WTC11 (cell line): ENCODE measurements at regions not wholly inside any gene's neighbourhood (a gene's known extent, or its start where the extent isn't known, plus 50 kb on each side); places are given as distances from the start of the nearest gene placed in this dataset.

Source experiments
- ATAC-seq: fragments of 200-7000 bp; cut with Tn5 transposase; 2 replicates; pipeline ENCODE4 v1.10.0; 2021; ENCODE audit warnings: mild to moderate bottlenecking, moderate library complexity
- CTCF ChIA-PET: fragments of 300-600 bp; sonication (Branson Sonifier 250); formaldehyde crosslinking; loops from one replicate; lab custom pipeline; 2021; ENCODE audit warnings: antibody characterized with exemption; lab: Charles Lee
- POLR2A ChIA-PET: fragments of 350-600 bp; sonication (Branson Sonifier 250); formaldehyde crosslinking; loops from one replicate; lab custom pipeline; 2021; ENCODE audit warnings: antibody characterized with exemption; lab: Charles Lee
- DNase-seq: peaks from one replicate; pipeline ENCODE4 v3.0.0; 2021; ENCODE audit warnings: low spot score
- H3K27ac Mint-ChIP-seq: 2 replicates; pipeline ENCODE4 v1.8.0; 2021; ENCODE audit warnings: mixed read lengths
- H3K27me3 Mint-ChIP-seq: 2 replicates; pipeline ENCODE4 v1.8.0; 2021; ENCODE audit warnings: low read depth, mild to moderate bottlenecking, moderate library complexity, mixed read lengths
- H3K36me3 Mint-ChIP-seq: 2 replicates; pipeline ENCODE4 v1.8.0; 2021; ENCODE audit warnings: mixed read lengths
- H3K4me1 Mint-ChIP-seq: 2 replicates; pipeline ENCODE4 v1.8.0; 2022; ENCODE audit warnings: mixed read lengths
- H3K4me3 Mint-ChIP-seq: 2 replicates; pipeline ENCODE4 v1.8.0; 2021; ENCODE audit warnings: mild to moderate bottlenecking, moderate library complexity, mixed read lengths
- H3K9me3 Mint-ChIP-seq: 2 replicates; pipeline ENCODE4 v1.8.0; 2021; ENCODE audit warnings: mixed read lengths
- ARID4B ChIP-seq: sonication (generic); formaldehyde crosslinking; IDR thresholded peaks from 2 replicates; pipeline ENCODE4 v1.8.0; 2023; ENCODE audit warnings: missing genetic modification reagents, mild to moderate bottlenecking, borderline replicate concordance
- CBFB ChIP-seq: sonication (generic); formaldehyde crosslinking; IDR thresholded peaks from 2 replicates; pipeline ENCODE4 v1.8.1; 2022; ENCODE audit warnings: mild to moderate bottlenecking, low read depth, missing genetic modification reagents
- EMX1 ChIP-seq: fragments of 250-450 bp; sonication (Bioruptor Pico); IDR thresholded peaks from 2 replicates; pipeline ENCODE4 v1.8.0; 2021; ENCODE audit warnings: mild to moderate bottlenecking
- ETV6 ChIP-seq: sonication (generic); formaldehyde crosslinking; IDR thresholded peaks from 2 replicates; pipeline ENCODE4 v1.8.1; 2022; ENCODE audit warnings: mild to moderate bottlenecking, missing genetic modification reagents
- FOXJ3 ChIP-seq: sonication (generic); formaldehyde crosslinking; IDR thresholded peaks from 2 replicates; pipeline ENCODE4 v1.9.0; 2021; ENCODE audit warnings: missing genetic modification reagents, mild to moderate bottlenecking, borderline replicate concordance
- FOXP4 ChIP-seq: sonication (generic); formaldehyde crosslinking; IDR thresholded peaks from 2 replicates; pipeline ENCODE4 v1.8.0; 2022; ENCODE audit warnings: mild to moderate bottlenecking, missing genetic modification reagents
- GABPB1 ChIP-seq: sonication (generic); formaldehyde crosslinking; IDR thresholded peaks from 2 replicates; pipeline ENCODE4 v1.8.1; 2023; ENCODE audit warnings: mild to moderate bottlenecking, missing genetic modification reagents
- HMGXB4 ChIP-seq: sonication (generic); formaldehyde crosslinking; IDR thresholded peaks from 2 replicates; pipeline ENCODE4 v1.8.1; 2023; ENCODE audit warnings: mild to moderate bottlenecking, moderate library complexity, missing genetic modification reagents
- MYBL2 ChIP-seq: sonication (generic); formaldehyde crosslinking; IDR thresholded peaks from 2 replicates; pipeline ENCODE4 v1.8.1; 2023; ENCODE audit warnings: mild to moderate bottlenecking, moderate library complexity, missing genetic modification reagents
- PRRX2 ChIP-seq: fragments of 250-450 bp; sonication (Bioruptor Pico); IDR thresholded peaks from 2 replicates; pipeline ENCODE4 v1.8.0; 2021; ENCODE audit warnings: mild to moderate bottlenecking
- SMAD4 ChIP-seq: sonication (generic); formaldehyde crosslinking; IDR thresholded peaks from 2 replicates; pipeline ENCODE4 v1.8.0; 2022; ENCODE audit warnings: mild to moderate bottlenecking, missing genetic modification reagents
- SP1 ChIP-seq: sonication (generic); formaldehyde crosslinking; conservative IDR thresholded peaks from 2 replicates; pipeline ENCODE4 v1.8.1; 2022; ENCODE audit warnings: missing genetic modification reagents
- TCF7 ChIP-seq: sonication (generic); formaldehyde crosslinking; IDR thresholded peaks from 2 replicates; pipeline ENCODE4 v1.8.0; 2022; ENCODE audit warnings: mild to moderate bottlenecking, low read depth, missing genetic modification reagents, moderate library complexity
- ZBTB21 ChIP-seq: sonication (generic); formaldehyde crosslinking; IDR thresholded peaks from 2 replicates; pipeline ENCODE4 v1.8.1; 2023; ENCODE audit warnings: mild to moderate bottlenecking, missing genetic modification reagents, borderline replicate concordance
- ZNF512 ChIP-seq: sonication (generic); formaldehyde crosslinking; IDR thresholded peaks from 2 replicates; pipeline ENCODE4 v1.8.1; 2022; ENCODE audit warnings: missing genetic modification reagents, borderline replicate concordance

GRCh38 chr1:177627148-177627910, 342.5 kb downstream of the SEC16B start (continued):
- TF ChIP-seq HMGXB4 (CRISPR knock-in tag), result no peak
- TF ChIP-seq SP1 (CRISPR knock-in tag), result no peak
- TF ChIP-seq GABPB1, result no peak
- TF ChIP-seq FOXP4 (CRISPR knock-in tag), result no peak
- TF ChIP-seq, all 79 proteins: peak for 0

GRCh38 chr1:177620636-177621190, 349.1 kb downstream of the SEC16B start:
- TF ChIP-seq MYBL2 (no peak), ETV6 (CRISPR knock-in tag) (no peak), PRRX2 (CRISPR knock-in tag) (no peak), TCF7 (no peak), SMAD4 (no peak), ARID4B (CRISPR knock-in tag) (no peak), FOXJ3 (CRISPR knock-in tag) (no peak), ZBTB21 (no peak), EMX1 (CRISPR knock-in tag) (no peak), CBFB (CRISPR knock-in tag) (no peak), ZNF512 (CRISPR knock-in tag) (no peak)
- TF ChIP-seq, all 79 proteins: peak for 0
- Mint-ChIP-seq H3K27me3 (no peaks in the 10 kb centered on the region), H3K9me3 (peaks cover 13% of the 10 kb centered on the region), H3K4me1 (no peaks in the 10 kb centered on the region), H3K27ac (no peak overlapping the region), H3K4me3 (no peak overlapping the region), H3K36me3 (no peaks in the 10 kb centered on the region)
- ATAC-seq (no peak), DNase-seq (no peak)
- CTCF ChIA-PET, result no interaction called here
- POLR2A ChIA-PET, result no interaction called here
